SK-N-SH treated with all-trans-retinoic acid at 6 μM for 48 hours (cell line): ENCODE measurements at regions not wholly inside any gene's neighbourhood (a gene's known extent, or its start where the extent isn't known, plus 50 kb on each side); places are given as distances from the start of the nearest gene placed in this dataset.

Experiments used
- BACH2 ChIP-seq: fragments of 250-450 bp; sonication (Bioruptor Pico); IDR thresholded peaks from 2 replicates; pipeline ENCODE4 v1.9.0; 2021; ENCODE audit warnings: mild to moderate bottlenecking, borderline replicate concordance
- CSDC2 ChIP-seq: fragments of 250-450 bp; sonication (Bioruptor Pico); IDR thresholded peaks from 2 replicates; pipeline ENCODE4 v1.5.0; 2020; ENCODE audit warnings: mild to moderate bottlenecking, moderate library complexity
- GLIS3 ChIP-seq: fragments of 250-450 bp; sonication (Bioruptor Pico); IDR thresholded peaks from 2 replicates; pipeline ENCODE4 v1.5.0; 2020; ENCODE audit warnings: mild to moderate bottlenecking, moderate library complexity
- ISL1 ChIP-seq: fragments of 250-450 bp; sonication (Bioruptor Pico); IDR thresholded peaks from 2 replicates; pipeline ENCODE4 v2.1.2; 2022; ENCODE audit warnings: mild to moderate bottlenecking, moderate library complexity
- RARB ChIP-seq: fragments of 250-450 bp; sonication (Bioruptor Pico); IDR thresholded peaks from 2 replicates; pipeline ENCODE4 v1.8.0; 2021; ENCODE audit warnings: mild to moderate bottlenecking, moderate library complexity
- SNAI2 ChIP-seq: fragments of 250-450 bp; sonication (Bioruptor Pico); IDR thresholded peaks from 2 replicates; pipeline ENCODE4 v1.5.0; 2020; ENCODE audit warnings: mild to moderate bottlenecking, moderate library complexity
- ZFP3 ChIP-seq: fragments of 250-450 bp; sonication (Bioruptor Pico); IDR thresholded peaks from 2 replicates; pipeline ENCODE4 v1.5.0; 2020; ENCODE audit warnings: mild to moderate bottlenecking, moderate library complexity
- TF ChIP-seq, protein P1 (sequence below): fragments of 250-450 bp; sonication (Bioruptor Pico); IDR thresholded peaks from 2 replicates; pipeline ENCODE4 v1.8.0; 2020; ENCODE audit warnings: mild to moderate bottlenecking, moderate library complexity, borderline replicate concordance

DNA sequence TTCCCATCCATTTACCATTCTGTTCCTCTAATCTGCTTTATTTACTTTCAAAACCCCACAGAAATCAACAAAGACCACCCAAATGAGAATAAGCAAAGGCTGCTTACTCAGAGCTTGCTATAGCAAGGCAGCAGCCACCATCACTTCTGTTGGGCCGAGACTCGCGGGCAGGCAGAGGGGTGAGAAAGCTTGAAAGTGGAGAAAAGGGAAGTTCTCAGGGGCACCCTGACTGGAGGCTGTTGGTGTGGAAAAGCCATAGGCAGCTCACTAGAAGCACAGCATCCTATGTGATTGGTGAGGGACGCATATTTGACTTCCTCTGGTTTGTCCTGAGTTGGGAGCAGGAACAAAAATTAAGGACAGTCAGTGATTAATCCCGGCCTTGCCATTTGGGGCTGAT, 269.7 kb upstream of the THSD7B start:
- TF ChIP-seq ZFP3 (CRISPR knock-in tag) = no peak
- no peak for TF ChIP-seq RARB (CRISPR knock-in tag)
- TF ChIP-seq BACH2 (CRISPR knock-in tag) = no peak
- TF ChIP-seq GLIS3 = no peak
- no peak for TF ChIP-seq CSDC2 (CRISPR knock-in tag)
- no peak for TF ChIP-seq SNAI2
- TF ChIP-seq ISL1 = no peak
- TF ChIP-seq, protein P1, sequence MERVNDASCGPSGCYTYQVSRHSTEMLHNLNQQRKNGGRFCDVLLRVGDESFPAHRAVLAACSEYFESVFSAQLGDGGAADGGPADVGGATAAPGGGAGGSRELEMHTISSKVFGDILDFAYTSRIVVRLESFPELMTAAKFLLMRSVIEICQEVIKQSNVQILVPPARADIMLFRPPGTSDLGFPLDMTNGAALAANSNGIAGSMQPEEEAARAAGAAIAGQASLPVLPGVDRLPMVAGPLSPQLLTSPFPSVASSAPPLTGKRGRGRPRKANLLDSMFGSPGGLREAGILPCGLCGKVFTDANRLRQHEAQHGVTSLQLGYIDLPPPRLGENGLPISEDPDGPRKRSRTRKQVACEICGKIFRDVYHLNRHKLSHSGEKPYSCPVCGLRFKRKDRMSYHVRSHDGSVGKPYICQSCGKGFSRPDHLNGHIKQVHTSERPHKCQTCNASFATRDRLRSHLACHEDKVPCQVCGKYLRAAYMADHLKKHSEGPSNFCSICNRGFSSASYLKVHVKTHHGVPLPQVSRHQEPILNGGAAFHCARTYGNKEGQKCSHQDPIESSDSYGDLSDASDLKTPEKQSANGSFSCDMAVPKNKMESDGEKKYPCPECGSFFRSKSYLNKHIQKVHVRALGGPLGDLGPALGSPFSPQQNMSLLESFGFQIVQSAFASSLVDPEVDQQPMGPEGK (CRISPR knock-in tag) = no peak
